SH-SY5Y (cell line): ENCODE measurements at regions not wholly inside any gene's neighbourhood (a gene's known extent, or its start where the extent isn't known, plus 50 kb on each side); places are given as distances from the start of the nearest gene placed in this dataset.

Experiments
- GATA2 ChIP-seq: IDR thresholded peaks from 2 replicates; pipeline ENCODE4 v1.6.1; 2011; ENCODE audit warnings: mild to moderate bottlenecking, low read depth, low read length
- GATA3 ChIP-seq: IDR thresholded peaks from 2 replicates; pipeline ENCODE4 v1.6.1; 2011; ENCODE audit warnings: low read depth, mild to moderate bottlenecking, low read length, moderate library complexity

DNA sequence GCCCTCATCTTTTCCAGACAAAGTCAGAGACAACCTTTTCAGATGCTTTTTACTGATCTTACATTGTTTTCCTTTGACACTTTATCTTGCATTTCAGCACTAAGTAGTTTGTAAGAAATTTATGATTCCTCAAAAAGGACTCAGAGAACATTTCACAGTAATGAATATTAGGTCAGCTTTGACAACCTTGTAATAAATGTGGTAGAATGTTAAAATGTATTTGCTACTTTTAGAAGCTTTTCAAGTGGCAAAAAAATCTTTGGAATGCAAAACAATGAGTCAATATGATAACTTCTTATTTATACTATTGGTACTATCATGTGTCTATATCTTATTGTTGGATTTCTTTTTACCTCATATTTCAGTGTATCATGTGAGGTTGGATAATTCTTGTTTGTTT is 146.2 kb upstream of the FAT4 start:
- TF ChIP-seq GATA2 (no peak), GATA3 (no peak)
